NCI-H510A (cell line): ENCODE measurements at regions not wholly inside any gene's neighbourhood (a gene's known extent, or its start where the extent isn't known, plus 50 kb on each side); places are given as distances from the start of the nearest gene placed in this dataset.

Source experiments
- DNase-seq: peaks from one replicate; lab custom pipeline; 2025; lab: John Stamatoyannopoulos, UW

DNA sequence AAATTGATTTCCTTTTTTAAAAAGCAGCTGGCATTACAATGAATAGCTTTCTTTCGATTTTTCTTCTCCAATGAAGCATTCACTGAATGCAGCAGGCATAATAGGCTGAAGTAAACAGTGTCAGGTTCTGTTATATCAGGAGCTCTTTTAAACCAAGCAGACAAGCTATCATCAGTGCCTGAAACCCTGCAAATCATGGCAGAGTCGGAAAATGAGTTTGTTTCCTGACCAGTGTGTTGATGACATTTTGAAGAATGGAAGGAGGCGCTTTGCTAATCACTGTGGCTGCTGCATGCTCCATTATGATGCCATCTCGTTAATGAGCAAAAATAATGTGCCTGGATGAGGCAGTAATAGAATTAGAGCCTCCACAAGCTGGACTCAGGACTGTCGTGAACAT, 284.5 kb downstream of the ZNF608 start:
- no peak for DNase-seq

- DNase-seq = no peak
Observed at GRCh38 chr5:124461157-124461556, 285.3 kb downstream of the ZNF608 start.

- no peak for DNase-seq
Observed at GRCh38 chr5:124460642-124461041, 285.8 kb downstream of the ZNF608 start.

GRCh38 chr5:124459984-124460383, 286.5 kb downstream of the ZNF608 start:
- DNase-seq = no peak

GRCh38 chr5:124457901-124458300, 288.5 kb downstream of the ZNF608 start:
- DNase-seq = no peak

DNA sequence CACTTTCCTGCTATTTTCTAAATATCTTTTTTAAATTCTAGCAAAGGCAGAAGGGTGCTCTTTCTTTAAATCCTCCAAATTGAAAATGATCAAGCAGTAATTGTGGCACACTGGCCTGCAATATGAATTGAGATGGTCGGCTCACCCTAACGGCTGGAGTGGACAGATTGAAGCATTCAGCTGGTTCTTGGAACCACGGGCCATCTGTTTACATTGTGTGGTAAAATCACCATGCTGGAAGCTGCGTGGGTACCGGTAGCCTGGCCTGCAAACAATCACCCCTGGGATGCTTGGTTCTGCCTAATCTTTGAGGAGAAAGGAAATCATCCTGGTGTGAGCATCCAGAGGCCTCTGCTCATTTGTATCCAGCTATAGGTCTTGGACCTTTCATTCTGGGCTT, 289.3 kb downstream of the ZNF608 start:
- DNase-seq = no peak

DNA sequence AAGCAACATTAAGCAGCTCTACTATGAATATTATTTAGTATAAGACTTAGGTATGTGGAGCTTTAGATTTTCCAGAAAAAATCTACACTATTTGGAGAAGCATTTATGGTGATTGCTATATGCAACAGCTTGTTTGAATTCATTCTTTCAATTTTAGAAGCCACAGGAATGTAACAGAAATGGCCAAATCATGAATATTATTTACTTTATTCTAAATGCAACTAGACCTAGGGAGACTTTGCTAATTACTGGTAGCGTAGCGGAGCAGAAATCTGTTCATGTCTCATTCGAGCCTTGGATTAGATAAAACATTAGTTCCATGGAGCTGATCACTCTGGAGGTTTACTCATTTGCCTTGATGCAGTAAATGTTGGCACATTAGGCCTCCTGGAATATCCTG, 290.2 kb downstream of the ZNF608 start:
- DNase-seq = no peak

DNA sequence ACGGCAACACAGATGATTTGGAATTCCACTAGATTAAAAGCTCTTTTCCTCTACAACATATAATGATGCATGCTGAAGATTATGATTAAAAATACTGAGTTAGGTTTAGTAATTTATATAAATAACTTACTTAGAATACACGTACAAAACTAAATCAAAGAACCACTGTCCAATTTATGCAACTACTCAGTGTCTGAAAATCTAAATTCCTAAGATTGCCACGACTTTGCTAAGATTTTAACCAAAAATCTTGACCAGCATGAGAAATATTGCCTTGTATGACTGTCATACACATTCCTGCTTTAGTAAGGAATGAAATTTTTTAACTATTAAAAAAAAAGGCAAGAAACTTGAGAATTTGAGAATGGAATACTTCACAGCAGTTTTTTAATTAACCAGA, 292.4 kb downstream of the ZNF608 start:
- DNase-seq = no peak

GRCh38 chr5:124453221-124454051, 293.0 kb downstream of the ZNF608 start:
- no peak for DNase-seq

GRCh38 chr5:124452412-124452811, 294.0 kb downstream of the ZNF608 start:
- DNase-seq = no peak

DNA sequence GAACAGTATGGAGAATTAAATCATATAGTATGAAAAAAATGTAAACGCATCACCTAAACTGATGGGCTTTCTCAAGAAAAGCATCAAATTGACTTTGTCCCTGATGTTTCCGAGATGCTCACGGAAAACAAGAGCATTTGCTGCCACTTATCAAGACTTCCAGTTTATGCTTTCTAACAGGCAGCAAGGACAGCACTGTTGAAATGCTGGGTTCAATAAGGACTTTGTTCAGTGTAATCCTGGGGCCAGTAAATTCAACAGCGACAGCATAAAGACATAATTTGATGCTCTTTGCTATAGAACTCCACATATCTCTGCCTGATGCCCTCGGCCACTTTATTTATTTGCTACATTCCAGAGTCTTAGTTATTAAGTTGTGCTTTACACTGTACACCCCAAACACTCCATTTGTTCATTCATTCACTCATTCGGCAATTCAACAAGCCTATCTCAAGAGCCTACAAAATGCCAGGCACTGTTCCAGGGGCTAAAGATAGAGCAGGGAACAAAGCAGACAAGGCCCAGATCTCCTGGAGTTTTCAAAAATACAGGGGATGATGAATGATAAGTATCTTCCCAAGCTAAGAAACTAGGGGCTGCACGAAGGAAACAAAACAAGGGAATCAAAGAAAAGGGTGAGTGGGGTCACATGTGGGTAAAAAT, 294.6 kb downstream of the ZNF608 start:
- no peak for DNase-seq

DNA sequence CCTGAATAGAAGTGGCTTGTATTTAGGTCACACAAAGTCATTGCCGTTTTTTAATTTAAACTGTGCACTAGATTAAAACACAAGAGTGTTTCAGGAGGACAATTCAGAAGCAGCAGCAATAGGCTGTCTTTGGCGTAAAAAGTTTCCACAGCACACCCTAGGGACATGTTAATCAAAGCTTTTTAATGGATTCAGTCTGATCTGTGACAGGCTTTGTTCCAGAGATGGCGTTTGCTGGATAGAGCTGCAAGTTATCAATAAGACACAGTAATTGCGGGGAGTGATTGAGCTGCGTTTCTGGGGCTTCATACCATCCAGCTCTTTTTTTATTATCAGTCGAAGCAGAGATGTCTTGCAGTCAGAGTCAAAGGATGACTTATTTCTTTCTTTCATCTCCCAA, 300.3 kb downstream of the ZNF608 start:
- no peak for DNase-seq

DNA sequence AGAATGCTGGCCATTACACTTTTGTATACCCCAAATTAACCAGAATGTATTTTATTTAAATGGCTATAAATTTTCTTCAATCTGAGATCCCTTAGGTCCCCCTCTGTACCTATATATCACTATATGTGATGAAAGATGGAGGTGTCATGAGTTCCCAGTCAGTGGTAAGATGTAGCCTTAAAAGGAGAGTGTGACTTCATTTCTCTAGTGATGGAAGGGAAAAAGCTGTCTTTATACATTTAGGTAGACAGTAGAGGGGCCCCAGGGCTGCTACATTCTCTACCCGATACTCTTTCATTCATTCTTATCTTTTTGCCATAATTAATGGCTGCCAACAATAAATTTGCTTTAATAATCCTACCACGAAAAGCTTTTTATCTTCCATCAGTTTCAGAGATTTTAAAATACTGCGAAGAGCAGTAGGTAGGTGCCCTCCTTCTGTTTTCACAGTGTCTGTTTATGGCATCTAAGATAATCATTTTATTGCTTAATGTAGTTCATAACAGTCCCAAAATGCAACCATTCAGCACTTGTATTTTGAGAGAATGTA, 301.3 kb downstream of the ZNF608 start:
- no peak for DNase-seq

GRCh38 chr5:124444147-124444775, 302.2 kb downstream of the ZNF608 start:
- DNase-seq = no peak

- DNase-seq = no peak
Observed at GRCh38 chr5:124440471-124440870, 306.0 kb downstream of the ZNF608 start.

DNA sequence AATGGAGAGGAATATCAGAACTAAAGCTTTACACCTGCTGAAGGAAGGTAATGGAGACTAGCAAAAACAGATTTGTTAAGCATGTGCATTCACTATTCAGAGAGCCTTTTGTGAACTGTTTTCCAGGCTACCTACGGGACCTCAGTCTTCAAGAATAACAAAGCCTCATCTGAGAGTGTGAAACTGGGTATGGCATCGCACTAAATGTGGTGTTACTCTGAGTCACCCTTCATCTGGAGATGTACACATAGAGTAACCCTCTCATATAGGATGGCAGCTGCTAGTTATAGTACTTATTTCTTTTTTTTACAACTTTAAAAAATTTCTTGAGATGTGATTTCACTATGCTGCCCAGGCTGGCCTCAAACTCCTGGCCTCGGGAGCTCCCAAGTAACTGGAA, 306.8 kb downstream of the ZNF608 start:
- no peak for DNase-seq

- no peak for DNase-seq
Observed at GRCh38 chr5:124438903-124439281, 307.5 kb downstream of the ZNF608 start.

DNA sequence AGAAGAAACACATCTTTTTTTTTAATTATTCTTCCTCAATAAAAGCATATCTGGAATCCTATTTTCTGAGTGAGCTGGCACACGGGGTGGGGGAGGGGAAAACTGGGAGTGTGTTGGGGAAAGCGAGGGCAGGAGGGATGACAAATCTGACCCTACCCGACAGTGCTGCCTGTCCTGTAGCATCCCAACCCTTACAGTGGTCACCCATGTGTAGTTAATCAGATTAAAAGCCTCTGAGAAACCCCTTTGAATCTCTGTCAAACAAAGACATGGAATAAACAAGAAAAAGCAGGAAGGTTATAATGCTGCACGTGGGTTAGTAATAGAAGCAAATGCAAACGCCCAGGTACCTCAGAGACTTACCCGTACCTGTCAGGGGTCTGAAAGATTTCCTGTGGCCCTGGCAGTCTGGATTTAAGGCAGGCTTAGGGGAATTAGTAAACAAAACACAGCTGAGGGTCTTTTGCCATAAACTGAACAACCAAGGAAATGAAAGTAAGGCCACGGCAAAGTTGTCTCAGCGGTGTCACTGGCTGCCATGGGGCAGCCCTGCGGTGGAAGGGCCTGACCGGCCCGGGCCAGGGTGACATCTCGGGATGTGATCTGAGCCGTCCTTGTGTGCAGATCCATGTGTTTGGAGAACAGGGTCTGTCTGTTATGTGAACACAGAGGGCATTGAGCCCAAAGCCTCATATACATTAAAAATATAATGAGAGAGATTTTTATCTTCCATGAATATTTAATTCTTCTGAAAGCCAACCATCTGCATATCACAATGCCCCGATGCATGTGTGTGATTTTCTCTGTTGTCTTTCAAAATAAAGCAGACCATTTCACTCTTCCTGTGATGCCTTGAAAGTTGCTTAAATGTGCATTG, 308.2 kb downstream of the ZNF608 start:
- DNase-seq = no peak

GRCh38 chr5:124436294-124436693, 310.1 kb downstream of the ZNF608 start:
- no peak for DNase-seq

DNA sequence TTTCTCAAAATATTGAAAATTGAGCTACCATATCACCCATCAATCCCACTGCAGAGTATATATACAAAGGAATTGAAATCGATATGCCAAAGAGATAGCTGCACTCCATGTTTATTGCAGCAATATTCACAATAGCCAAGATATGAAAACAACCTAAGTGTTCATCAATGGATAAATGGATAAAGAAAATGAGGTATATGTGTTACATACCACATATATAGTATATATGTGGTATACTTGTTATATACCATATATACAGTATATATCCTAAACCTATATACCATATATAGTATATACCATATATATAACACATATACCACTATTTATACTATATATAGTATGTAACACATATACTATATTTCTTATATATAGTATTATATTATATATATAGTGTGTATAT, 313.3 kb downstream of the ZNF608 start:
- DNase-seq = no peak

GRCh38 chr5:124421584-124421983, 324.9 kb downstream of the ZNF608 start:
- DNase-seq = no peak

DNA sequence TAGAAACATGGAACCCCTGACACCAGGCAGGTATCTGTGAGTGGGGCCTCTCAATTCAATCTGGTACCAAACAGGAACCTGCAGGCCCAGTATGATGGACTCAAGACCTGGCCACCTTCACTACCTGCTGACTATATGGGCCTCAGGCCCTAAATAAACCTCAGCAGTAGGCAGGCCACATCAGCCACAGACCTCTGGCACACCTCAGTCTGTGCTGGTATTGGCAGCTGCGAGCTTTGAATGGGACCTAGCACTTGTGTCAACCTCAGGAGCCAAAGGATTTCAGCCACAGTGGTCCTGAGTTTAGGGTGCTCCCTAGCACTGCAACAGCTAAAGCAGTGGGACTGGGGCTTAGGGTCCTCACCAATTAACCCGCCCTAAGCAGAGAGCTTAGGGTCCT, 325.5 kb downstream of the ZNF608 start:
- DNase-seq = no peak
